ENCODE measurements at regions not wholly inside any gene's neighbourhood (a gene's known extent, or its start where the extent isn't known, plus 50 kb on each side); places are given as distances from the start of the nearest gene placed in this dataset.

DNA sequence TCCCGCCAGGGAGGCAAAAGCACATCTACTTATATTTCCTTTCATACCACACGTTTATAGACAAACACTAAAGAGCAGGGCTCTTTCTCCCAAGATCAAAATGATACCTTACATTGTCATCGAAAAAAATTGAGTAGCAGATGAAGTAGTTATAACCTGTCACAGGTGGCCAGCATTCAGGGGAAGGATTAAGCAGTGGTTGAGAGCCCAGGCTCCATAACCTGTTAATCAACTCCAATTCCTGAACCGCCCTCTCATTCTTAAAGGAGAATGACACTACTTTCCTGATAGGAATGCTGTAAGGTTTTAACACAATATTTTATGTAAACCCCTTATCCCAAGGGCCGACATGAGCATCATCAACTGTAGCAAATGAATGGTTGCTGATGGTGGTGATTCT, 268.9 kb upstream of the KCNIP4 start:
- no peak for DNase-seq

DNA sequence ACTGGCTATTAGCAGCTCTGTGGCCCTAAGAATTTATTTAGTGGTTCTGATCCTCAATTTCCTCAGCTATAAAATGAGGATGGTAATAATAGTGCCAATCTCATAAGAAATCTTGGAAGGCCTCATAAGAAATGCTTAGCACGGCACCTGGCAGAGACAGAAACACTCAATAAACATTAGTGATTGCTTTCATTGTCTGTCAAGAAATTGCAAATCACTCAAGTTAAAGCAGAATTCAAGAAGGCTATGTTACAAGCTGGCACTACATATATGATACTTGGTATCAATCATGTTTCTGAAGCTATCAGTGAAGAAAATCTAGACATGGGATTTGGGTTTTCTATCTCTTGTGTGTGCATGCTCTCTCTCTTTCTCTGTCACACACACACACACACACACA, 267.7 kb upstream of the KCNIP4 start:
- no peak for DNase-seq

DNA sequence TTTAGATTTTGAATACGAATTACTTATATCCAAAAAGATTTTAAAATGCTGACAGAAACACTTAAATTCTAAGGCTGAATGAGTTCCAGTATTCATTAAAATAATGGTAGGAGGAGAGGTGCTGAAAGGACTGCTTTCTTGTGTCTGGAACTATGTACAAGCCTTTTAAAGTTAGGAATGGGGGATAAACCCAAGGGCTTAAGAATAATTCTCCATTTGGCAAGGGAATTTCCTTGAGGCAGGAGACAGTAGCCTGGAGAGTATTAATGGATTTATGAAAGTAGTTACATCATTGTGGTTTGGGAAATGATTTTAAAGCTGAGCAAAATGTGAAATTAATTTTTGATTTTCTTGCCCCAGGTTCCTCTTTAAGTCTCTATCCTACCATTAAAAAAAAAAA, 266.5 kb upstream of the KCNIP4 start:
- DNase-seq: no peak

DNA sequence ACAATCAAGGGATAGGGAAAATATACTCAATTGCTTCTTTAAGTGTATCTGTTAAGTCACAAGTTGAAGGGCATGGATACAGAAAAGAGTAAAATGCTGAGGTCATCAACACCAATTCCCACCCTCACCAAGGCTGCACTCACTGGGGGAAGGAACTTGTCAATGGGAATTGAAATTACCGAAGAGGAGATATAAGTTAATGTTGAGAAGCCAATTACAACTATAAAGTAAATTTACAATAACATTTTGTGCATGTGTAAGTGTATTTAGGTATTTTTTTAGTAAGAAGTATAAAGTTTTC, 255.1 kb upstream of the KCNIP4 start:
- DNase-seq: no peak

DNA sequence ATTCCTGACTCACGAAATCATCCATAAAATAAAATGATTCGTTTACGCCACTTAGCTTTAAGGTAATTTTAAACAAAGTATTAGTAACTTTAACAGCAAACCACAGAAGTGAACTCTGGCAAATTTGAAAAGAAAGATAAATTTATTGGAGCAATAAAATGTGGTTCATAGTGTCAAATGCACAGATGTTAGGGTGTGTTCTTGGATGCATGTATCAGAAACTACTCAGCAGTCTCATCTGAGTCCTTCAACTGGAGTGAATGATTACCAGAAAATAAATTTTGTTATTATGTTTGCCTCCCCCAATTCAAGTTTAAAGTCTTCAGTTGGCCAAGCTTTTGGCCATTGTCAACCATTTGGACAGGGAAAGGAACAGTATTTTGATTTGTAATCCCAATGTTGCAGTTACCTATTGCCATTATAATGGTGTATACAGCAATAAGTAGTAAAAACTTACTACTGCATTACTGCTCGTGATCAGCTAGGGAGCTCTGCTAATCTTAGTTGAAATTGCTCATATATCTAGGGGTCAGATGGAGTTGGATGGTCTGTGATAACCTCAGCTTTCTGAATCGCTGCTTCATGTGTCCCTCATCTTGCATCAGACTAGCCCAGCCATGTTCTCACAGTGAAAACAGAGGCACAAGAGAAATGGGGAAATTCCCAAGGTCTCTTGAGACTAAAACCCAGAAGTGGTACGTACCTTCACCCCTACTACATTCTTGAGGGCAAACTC, 254.6 kb upstream of the KCNIP4 start:
- no peak for DNase-seq

DNA sequence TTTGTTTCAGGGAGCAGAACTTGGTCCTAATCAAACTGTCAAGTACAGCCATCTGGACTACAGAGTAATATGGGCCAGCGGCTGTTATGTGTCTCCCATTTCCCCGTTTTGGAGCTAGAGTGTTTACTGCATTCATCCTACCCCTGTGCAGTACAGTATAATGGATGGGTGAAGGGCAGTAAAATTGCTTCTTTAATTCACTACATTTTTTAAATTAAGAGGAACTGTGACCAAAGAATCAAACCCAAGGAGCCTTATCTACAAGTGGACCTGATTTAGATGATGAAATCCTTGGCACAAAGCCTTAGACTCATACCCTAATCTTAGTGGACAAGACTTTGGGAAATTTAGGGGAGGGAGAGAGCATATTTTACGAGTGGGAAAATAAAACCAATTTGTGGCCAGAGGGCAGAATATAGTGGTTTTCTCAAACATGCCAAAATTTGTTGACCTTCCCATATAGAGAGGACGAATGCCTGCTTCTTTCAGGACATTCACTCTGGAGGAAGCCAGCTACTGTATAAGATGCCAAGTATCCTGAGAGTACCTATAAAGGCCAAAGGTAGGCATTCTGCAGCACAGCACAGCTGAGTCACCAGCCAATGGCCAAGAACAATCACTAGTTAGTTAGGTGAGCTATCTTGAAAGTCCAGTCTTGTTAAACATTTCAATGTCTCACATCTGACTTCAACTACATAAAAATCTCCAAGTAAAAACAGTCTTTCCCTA, 253.8 kb upstream of the KCNIP4 start:
- DNase-seq: no peak

DNA sequence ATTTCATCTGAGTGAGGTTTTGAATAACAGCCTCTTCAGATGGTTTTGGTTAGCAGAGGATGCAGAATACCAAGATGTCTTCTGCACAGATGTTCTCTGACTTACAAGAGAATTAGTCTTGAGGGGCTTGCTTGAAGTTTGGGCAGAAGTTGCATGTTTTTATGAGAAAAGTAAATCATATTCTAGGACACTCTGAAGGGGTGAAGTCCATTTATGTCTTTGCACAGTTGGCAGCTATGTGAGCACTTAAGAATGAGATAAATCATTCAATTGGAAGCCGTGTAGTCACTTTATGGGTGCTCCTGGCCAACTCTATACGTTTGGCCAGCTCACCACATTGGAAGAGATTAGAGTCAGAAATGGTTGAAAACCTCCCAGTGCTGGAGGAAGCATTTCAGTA, 252.7 kb upstream of the KCNIP4 start:
- no peak for DNase-seq

DNA sequence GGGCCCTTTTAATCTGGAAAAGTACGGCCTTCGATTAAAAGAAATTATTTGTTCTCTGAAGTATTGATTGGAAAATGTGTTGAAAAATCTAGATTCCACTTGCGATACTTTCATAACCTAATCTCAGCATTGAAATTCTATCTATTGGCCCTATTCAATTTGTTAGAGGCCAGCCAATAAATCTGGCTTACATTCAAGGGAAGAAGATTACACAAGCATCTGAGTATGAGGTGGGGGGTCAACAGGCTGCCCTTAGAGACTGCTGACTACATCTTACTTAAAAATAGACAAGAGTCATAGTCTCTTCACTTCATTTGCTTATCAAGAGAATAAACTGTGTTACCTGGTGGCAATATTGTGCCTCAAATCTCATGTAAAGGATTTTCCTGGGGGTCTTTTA, 248.0 kb upstream of the KCNIP4 start:
- DNase-seq: no peak

DNA sequence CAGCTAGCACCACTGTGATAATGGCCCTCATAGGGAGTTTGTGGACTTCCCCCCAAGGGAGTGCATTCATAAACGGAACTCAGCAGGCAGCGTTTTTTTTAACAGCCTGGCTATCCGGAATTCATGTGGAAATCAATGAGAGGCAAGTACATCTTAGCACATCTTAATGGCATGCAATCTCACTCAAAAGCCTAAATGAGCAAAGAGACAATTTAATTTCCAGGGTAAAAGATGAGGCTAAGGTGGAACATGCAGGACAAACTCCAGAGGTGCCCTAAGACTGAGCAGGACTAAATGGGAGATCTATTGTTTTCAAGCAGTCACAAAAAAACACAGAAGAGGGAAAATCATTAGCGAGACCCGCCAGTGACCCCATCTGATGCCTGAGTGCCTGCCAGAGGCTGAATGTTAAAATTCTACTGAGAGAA, 243.5 kb upstream of the KCNIP4 start:
- DNase-seq: no peak

DNA sequence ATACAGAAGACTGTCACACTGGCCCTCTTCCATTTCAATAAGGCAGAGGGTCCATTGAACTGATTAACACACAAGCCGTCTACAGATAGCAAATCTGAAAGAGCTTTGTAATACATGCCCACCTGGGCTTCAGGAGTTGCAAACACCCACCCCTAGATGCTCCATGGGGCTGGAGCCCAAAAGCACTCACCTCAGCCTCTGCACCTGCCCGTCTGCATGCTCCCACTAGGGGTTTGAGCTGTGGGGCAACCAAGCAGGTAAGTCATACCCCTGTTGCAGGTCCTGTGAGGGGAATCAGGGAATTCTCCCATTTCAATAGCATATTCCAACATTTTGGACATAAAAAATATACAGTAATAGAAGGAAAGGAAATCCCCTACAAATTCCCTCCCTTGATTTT, 243.0 kb upstream of the KCNIP4 start:
- no peak for DNase-seq

DNA sequence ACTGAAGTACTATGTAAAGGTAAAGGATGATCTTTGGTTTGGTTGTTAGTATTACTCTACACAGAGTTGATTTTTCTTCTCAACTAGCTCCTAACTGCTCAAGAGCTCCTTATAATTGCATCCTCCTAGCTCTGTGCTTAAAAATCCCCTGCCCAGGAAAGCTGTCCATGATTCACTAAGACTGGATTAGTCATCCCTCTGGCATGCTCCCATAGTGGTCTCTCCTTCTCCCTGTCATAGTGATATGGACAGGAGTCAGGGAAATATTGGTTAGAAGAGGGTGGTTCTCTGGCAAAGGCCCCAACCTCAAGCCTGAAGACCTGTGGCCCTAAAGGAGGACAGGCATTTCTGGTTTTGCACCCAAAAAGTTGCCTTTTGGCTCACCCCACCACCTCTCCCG, 242.3 kb upstream of the KCNIP4 start:
- no peak for DNase-seq

DNA sequence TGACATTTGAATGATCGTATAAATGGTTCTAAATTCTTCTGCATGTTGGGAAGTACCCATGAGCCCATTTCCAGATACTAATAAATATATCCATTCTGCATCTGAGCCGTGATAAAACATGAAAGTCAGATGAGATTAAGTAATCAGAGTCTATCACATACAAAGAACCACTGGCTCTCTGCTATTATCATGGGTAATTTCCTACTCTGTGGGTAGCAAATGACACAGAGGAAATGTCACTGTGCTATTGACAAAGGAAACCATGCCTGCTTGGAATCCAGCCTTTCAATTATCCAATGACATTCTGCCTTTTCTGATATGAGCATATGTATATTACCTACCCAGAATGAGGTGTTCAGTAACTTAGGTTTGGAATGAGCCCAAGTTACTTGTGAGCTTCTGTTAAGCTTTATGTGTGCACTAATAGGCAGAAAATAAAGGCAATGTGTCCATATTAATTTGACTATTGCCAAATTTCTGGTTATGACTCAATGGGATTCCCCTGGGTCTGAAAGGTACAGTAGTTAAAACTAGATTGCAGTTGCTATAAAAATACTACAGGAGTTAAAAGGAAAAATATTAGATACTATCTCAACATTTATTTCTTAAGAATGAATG, 238.7 kb upstream of the KCNIP4 start:
- DNase-seq: no peak

DNA sequence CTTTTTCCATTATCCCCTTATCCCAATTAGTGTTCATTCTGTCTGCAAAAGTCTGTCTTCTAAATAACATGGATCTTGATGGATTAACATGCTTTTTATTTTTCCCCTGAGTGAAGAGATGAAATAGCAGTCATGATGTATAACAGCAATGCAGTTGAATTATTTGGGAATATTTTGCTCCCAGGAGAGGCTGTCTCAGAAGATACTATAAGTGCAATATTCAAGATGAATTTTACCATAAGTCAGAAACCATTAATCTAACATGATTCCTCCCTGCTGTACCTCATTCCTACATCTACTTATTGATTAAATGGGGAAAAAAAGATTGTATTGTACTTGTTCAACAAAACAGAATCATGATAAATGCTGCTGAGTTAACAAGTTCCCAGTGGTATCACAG, 233.2 kb upstream of the KCNIP4 start:
- no peak for DNase-seq

DNA sequence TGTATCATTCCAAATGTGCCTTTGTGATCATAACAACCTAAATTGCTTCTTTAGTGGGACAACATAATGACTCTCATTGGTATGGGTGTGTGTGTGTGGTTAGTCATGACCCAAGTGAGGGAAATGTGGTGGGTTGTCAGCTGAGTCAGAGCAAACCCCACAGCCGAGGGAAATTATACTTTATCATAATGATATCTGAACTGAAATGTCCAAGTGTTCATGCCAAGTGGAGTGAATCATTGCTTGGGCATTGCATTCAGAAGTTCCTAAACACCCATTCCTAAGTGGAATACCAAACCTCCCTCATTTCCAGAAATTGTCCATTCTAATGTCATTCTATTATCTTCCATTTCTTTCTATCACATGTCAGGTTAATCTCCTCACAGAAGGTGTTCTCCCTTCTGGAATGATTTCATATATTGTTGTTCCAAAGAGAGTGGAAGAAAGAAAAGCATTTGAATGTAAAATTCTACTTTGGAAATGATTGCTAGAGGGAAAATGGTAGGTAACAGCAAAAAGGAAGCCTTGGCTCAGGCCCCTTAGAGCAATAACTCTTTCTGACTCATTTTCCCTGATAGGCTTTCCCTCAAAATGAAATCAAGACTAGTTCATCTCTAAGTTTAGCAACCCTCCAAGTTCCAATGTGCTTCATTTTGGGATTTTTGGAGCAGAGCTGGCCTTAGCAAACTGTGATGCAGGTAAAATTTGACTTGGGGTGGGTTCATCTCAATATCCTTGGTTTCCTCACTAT, 230.7 kb upstream of the KCNIP4 start:
- no peak for DNase-seq

DNA sequence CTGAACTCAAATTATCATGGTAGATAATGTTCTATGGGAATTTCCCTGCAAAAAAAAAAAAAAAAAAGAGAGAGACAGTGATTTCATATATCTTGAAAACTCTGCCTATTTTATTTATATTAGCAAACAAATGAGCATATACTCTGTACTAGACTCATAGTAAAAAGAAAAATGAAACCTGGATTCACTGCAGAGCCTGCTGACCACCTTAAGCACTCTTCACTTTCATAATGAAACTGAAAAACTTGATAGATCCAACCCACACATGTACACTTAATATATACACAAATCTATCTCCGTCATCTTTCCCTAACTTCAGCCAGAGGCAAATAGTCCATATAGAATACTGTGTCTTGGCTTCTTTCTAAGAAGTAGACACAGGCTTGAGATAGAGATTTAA, 226.1 kb upstream of the KCNIP4 start:
- DNase-seq: no peak

DNA sequence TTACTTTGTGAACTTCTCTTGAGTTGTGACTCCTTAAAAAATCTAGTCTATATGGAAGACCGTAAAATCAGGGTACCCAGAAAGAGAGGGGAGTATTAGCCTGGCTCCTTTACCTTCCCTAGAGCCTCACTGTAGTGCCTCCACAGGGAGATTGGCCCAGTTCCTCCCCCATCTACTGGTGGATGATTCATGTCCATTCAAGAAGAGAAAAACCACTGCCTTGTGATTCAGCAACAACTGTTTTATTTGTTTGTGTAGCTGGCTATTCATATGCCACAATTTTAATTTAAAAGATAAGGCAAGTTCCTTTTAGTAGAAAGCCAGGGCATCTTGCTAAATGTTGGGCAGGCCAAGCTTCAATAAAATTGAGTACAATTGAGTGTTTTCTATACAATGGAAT, 221.8 kb upstream of the KCNIP4 start:
- no peak for DNase-seq

DNA sequence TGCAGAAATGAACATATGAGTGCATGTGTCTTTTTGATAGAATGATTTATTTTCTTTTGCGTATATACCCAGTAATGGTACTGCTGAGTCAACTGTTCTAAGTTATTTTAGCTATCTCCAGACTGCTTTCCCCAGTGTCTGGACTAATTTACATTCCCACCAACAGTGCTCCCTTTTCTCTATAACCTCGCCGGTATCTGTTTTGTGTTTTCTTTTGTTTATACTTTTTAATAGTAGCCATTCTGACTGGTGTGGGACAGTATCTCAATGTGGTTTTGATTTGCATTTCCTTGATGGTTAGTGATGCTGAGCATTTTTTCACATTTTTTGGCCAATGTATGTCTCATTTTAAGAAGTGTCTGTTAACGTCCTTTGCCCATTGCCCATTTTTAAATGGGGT, 218.6 kb upstream of the KCNIP4 start:
- no peak for DNase-seq

DNA sequence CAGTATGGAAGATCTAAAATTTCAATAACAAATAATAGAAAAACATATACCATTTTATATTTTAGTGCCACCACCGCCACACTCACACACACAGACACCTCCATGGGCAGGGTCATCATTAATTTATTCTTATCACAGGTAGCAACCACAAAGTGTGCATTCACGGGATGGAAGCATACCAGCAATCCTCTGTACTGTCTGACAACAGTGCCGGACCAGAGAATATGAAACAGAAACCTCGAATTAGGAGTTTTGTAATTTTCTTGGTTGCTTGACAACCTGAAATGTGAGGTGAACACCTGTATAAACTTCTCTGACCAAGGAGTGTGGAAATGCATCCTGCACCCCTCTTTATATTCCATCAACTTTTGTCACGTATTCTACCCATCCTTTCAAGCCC, 213.9 kb upstream of the KCNIP4 start:
- DNase-seq: no peak

DNA sequence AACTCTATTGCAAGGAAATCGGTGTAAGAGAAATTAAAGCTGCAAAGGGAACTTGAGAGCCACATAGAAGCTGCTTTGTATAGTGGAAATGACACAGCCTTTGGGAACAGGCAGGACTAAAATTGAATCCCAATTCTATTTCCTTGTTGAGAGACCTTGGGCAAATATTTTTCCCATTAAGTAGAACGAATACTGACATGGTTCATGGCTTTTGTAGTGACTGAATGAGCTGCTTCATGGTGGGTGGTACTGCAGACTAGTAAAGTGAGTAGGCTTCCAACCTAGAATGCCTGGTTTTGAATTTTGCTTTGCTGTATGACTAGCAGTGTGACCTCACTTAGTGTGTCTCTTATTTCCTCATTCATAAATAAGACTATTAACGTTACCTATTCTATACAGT, 182.2 kb upstream of the KCNIP4 start:
- DNase-seq: no peak

DNA sequence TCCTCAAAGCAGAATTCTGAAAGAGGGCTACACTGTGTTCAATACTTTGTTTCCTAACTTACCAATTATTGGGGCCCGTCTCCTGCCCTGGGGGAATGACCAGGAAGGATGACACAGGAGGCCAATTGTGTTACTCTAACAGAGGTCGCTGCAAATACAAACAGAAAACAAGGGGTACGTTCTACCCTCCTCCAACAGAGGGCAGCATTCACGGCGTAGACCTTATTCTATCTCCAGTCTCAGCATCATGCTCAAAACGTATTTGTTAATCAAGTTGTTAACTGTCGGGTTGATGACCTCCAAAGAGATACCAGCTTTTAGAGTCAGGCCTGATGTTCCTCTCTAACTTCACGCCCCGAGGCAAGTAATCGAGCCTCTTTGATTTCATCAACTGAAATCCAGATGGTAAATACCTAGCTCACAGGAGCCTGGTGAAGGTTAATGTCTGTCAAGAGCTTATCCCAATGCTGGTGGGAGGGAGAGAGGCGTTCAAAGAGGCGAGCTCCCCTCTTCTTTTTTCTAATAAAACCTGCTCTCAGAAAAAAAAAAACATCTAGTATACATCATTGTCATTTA, 181.0 kb upstream of the KCNIP4 start:
- DNase-seq: no peak

DNA sequence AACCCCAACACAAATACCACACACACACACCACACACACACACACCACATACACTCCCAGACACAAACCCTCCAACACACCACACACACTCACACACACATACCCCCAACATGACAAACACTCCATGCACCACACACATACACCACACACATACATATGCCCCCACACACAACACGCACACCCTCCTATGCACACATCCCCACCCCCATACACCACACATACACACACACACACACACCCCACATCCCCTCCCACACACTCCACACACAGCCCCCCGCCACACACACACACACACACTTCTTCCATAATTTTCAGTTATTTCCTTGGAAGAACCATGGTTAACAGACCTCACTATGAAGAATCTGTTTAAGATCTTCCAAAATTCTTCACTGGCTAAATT, 173.5 kb upstream of the KCNIP4 start:
- DNase-seq: no peak

DNA sequence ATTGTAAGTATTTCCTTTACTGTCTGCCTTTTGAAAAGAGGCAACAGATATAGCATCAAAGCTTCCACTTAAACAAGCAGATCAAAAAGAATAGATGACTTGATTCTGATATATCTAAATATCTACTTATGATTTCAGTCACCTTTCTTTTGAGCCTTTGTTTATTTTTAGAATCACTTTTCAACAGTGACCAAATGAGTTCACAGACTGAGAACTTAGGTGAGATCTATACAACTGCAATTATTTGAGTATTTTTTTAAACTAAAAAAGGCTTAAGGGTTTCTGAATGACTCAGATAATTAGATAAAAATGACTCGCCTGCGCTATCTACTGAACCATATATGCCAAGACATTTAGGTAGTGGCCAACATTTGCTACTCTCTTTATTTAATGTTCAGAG, 166.7 kb upstream of the KCNIP4 start:
- DNase-seq: no peak

DNA sequence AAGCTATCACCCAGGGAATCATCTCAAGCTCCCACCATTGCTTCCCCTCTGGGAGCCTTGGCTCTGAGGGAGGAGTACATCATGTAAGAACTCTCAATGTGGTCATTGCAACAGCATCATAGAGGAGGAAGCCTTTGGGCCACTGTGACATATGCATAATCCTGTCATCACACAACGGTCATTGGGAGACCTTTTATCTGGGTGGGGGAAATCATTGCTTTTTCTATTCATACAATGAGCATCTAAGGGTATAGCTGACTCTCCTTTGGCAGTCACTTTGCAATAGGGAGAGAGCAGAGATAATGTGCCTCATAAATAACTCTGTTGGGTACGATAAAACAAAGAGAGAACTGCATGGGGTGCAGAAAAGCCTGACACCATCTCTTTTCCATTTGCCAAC, 155.2 kb upstream of the KCNIP4 start:
- no peak for DNase-seq

DNA sequence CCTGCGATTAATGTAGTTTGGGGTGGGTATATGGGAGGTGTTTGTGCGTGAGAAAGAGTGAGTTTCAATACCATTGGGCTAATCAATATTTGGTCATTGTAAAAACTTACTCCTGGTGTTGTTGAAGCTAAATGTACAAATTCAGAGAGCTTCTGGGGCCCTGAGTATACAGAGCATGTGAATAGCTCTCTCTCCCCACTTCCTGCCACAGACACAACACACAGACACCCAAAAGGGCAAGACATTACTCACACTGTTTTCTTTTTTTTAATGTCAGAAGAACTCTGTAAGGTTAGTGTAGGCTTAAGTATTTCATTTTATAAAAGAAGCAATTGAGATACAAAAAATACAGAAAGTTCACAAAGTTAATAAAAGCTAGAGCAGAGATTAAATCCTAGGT, 151.3 kb upstream of the KCNIP4 start:
- DNase-seq: no peak
